ENCODE measurements at regions not wholly inside any gene's neighbourhood (a gene's known extent, or its start where the extent isn't known, plus 50 kb on each side); places are given as distances from the start of the nearest gene placed in this dataset.

- Histone ChIP-seq H3K36me3 (ENCODE audit: control insufficient read depth in 3 of 3, insufficient read depth in 3 of 3, low read length in 3 of 3) (no peaks in the 10 kb centered on the region), H3K9ac (ENCODE audit: low read depth in 1 of 3, low read length in 3 of 3) (no peak overlapping the region), H3K4me1 (ENCODE audit: control insufficient read depth in 3 of 3, insufficient read depth in 3 of 3, low read length in 3 of 3) (no peaks in the 10 kb centered on the region), H3K27me3 (ENCODE audit: control insufficient read depth in 3 of 3, insufficient read depth in 3 of 3, low read length in 3 of 3) (no peaks in the 10 kb centered on the region), H3K9me3 (ENCODE audit: control insufficient read depth in 3 of 3, low read length in 3 of 3) (no peaks in the 10 kb centered on the region), H3K27ac (ENCODE audit: low read depth, low read length) (no peak overlapping the region), H3K4me3 (ENCODE audit: low read length in 3 of 3) (no peak overlapping the region)
These were observed 1267.6 kb upstream of the TMEM132C start for GRCh38 chr12:126999352-126999751.

DNA sequence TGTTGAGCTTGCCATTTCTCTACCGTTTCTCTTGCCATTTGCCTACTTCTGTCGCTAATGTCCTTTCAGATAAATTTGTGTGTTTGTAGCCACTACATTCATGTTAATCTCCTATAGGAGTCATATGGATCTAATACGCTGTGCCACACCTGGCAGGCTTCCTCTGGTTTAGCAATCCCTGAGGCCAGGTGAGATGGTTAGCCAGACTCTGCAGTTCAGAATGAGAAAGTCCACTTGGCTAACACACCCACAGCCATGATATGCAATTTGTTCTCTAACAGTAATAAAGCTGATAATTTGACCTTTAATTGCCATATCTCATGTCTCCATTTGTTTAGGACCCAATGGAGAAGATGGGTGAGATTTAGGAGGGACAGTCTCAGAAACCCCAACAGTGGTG lies 1261.6 kb upstream of the TMEM132C start:
- Histone ChIP-seq H3K27ac (ENCODE audit: low read depth, low read length) (no peak overlapping the region), H3K27me3 (ENCODE audit: control insufficient read depth in 3 of 3, insufficient read depth in 3 of 3, low read length in 3 of 3) (no peaks in the 10 kb centered on the region), H3K4me1 (ENCODE audit: control insufficient read depth in 3 of 3, insufficient read depth in 3 of 3, low read length in 3 of 3) (no peaks in the 10 kb centered on the region), H3K9me3 (ENCODE audit: control insufficient read depth in 3 of 3, low read length in 3 of 3) (no peaks in the 10 kb centered on the region), H3K4me3 (ENCODE audit: low read length in 3 of 3) (no peak overlapping the region), H3K36me3 (ENCODE audit: control insufficient read depth in 3 of 3, insufficient read depth in 3 of 3, low read length in 3 of 3) (no peaks in the 10 kb centered on the region), H3K9ac (ENCODE audit: low read depth in 1 of 3, low read length in 3 of 3) (no peak overlapping the region)

DNA sequence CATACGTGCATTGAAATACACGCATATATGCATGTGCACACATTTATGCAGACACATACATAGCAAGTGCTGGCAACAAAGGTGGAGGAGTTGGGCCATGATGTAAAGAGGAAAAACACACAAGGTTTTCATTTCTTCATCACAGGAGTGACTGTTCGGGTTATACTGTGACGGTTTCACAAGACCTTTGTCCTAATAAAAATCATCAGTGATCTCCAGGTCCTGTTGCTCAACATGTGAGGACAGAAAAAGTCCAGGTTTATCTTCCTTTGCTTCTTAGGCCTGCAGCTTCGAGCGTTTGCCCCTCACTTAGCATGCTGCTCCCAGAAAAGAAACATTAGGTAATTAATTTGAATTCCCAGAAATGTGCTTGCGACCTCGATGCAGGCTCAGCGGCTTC lies 1260.0 kb upstream of the TMEM132C start:
- Histone ChIP-seq H3K4me3 (ENCODE audit: low read length in 3 of 3) (no peak overlapping the region), H3K27ac (ENCODE audit: low read depth, low read length) (no peak overlapping the region), H3K9me3 (ENCODE audit: control insufficient read depth in 3 of 3, low read length in 3 of 3) (no peaks in the 10 kb centered on the region), H3K36me3 (ENCODE audit: control insufficient read depth in 3 of 3, insufficient read depth in 3 of 3, low read length in 3 of 3) (no peaks in the 10 kb centered on the region), H3K9ac (ENCODE audit: low read depth in 1 of 3, low read length in 3 of 3) (no peak overlapping the region), H3K27me3 (ENCODE audit: control insufficient read depth in 3 of 3, insufficient read depth in 3 of 3, low read length in 3 of 3) (no peaks in the 10 kb centered on the region), H3K4me1 (ENCODE audit: control insufficient read depth in 3 of 3, insufficient read depth in 3 of 3, low read length in 3 of 3) (no peaks in the 10 kb centered on the region)

GRCh38 chr12:127008755-127009403 lies 1258.1 kb upstream of the TMEM132C start:
- no peak overlapping the region for H3K4me3 ChIP-seq (ENCODE audit: low read length in 3 of 3)
- no peaks in the 10 kb centered on the region for H3K27me3 ChIP-seq (ENCODE audit: control insufficient read depth in 3 of 3, insufficient read depth in 3 of 3, low read length in 3 of 3)
- H3K9me3 ChIP-seq (ENCODE audit: control insufficient read depth in 3 of 3, low read length in 3 of 3) = no peaks in the 10 kb centered on the region
- no peaks in the 10 kb centered on the region for H3K4me1 ChIP-seq (ENCODE audit: control insufficient read depth in 3 of 3, insufficient read depth in 3 of 3, low read length in 3 of 3)
- no peak overlapping the region for H3K9ac ChIP-seq (ENCODE audit: low read depth in 1 of 3, low read length in 3 of 3)
- H3K36me3 ChIP-seq (ENCODE audit: control insufficient read depth in 3 of 3, insufficient read depth in 3 of 3, low read length in 3 of 3) = no peaks in the 10 kb centered on the region
- no peak overlapping the region for H3K27ac ChIP-seq (ENCODE audit: low read depth, low read length)

- no peaks in the 10 kb centered on the region for H3K36me3 ChIP-seq (ENCODE audit: control insufficient read depth in 3 of 3, insufficient read depth in 3 of 3, low read length in 3 of 3)
- H3K4me3 ChIP-seq (ENCODE audit: low read length in 3 of 3) = no peak overlapping the region
- no peak overlapping the region for H3K27ac ChIP-seq (ENCODE audit: low read depth, low read length)
- no peaks in the 10 kb centered on the region for H3K4me1 ChIP-seq (ENCODE audit: control insufficient read depth in 3 of 3, insufficient read depth in 3 of 3, low read length in 3 of 3)
- H3K27me3 ChIP-seq (ENCODE audit: control insufficient read depth in 3 of 3, insufficient read depth in 3 of 3, low read length in 3 of 3) = no peaks in the 10 kb centered on the region
- H3K9me3 ChIP-seq (ENCODE audit: control insufficient read depth in 3 of 3, low read length in 3 of 3) = no peaks in the 10 kb centered on the region
- H3K9ac ChIP-seq (ENCODE audit: low read depth in 1 of 3, low read length in 3 of 3) = no peak overlapping the region
These were observed 1254.9 kb upstream of the TMEM132C start for GRCh38 chr12:127012109-127012508.

- H3K36me3 ChIP-seq (ENCODE audit: control insufficient read depth in 3 of 3, insufficient read depth in 3 of 3, low read length in 3 of 3) = no peaks in the 10 kb centered on the region
- no peaks in the 10 kb centered on the region for H3K4me1 ChIP-seq (ENCODE audit: control insufficient read depth in 3 of 3, insufficient read depth in 3 of 3, low read length in 3 of 3)
- no peaks in the 10 kb centered on the region for H3K9me3 ChIP-seq (ENCODE audit: control insufficient read depth in 3 of 3, low read length in 3 of 3)
- no peak overlapping the region for H3K4me3 ChIP-seq (ENCODE audit: low read length in 3 of 3)
- H3K9ac ChIP-seq (ENCODE audit: low read depth in 1 of 3, low read length in 3 of 3) = no peak overlapping the region
- H3K27me3 ChIP-seq (ENCODE audit: control insufficient read depth in 3 of 3, insufficient read depth in 3 of 3, low read length in 3 of 3) = no peaks in the 10 kb centered on the region
- no peak overlapping the region for H3K27ac ChIP-seq (ENCODE audit: low read depth, low read length)
These were observed 1253.8 kb upstream of the TMEM132C start for GRCh38 chr12:127013197-127013596.

GRCh38 chr12:127014079-127014478 lies 1252.9 kb upstream of the TMEM132C start:
- H3K27me3 ChIP-seq (ENCODE audit: control insufficient read depth in 3 of 3, insufficient read depth in 3 of 3, low read length in 3 of 3) = no peaks in the 10 kb centered on the region
- no peaks in the 10 kb centered on the region for H3K36me3 ChIP-seq (ENCODE audit: control insufficient read depth in 3 of 3, insufficient read depth in 3 of 3, low read length in 3 of 3)
- no peak overlapping the region for H3K4me3 ChIP-seq (ENCODE audit: low read length in 3 of 3)

GRCh38 chr12:127024791-127025190 lies 1242.2 kb upstream of the TMEM132C start:
- Histone ChIP-seq H3K4me1 (ENCODE audit: control insufficient read depth in 3 of 3, insufficient read depth in 3 of 3, low read length in 3 of 3) (no peaks in the 10 kb centered on the region), H3K27ac (ENCODE audit: low read depth, low read length) (no peak overlapping the region), H3K4me3 (ENCODE audit: low read length in 3 of 3) (no peak overlapping the region), H3K36me3 (ENCODE audit: control insufficient read depth in 3 of 3, insufficient read depth in 3 of 3, low read length in 3 of 3) (no peaks in the 10 kb centered on the region), H3K9ac (ENCODE audit: low read depth in 1 of 3, low read length in 3 of 3) (no peak overlapping the region), H3K27me3 (ENCODE audit: control insufficient read depth in 3 of 3, insufficient read depth in 3 of 3, low read length in 3 of 3) (peaks cover 0 to 2% (median 0%) of the 10 kb centered on the region in 3 donors), H3K9me3 (ENCODE audit: control insufficient read depth in 3 of 3, low read length in 3 of 3) (peaks cover 0 to 2% (median 0%) of the 10 kb centered on the region in 3 donors)

More at GRCh38 chr12:127014079-127014478, 1252.9 kb upstream of the TMEM132C start:
- Histone ChIP-seq H3K27ac (ENCODE audit: low read depth, low read length) (no peak overlapping the region), H3K9ac (ENCODE audit: low read depth in 1 of 3, low read length in 3 of 3) (no peak overlapping the region), H3K4me1 (ENCODE audit: control insufficient read depth in 3 of 3, insufficient read depth in 3 of 3, low read length in 3 of 3) (no peaks in the 10 kb centered on the region), H3K9me3 (ENCODE audit: control insufficient read depth in 3 of 3, low read length in 3 of 3) (no peaks in the 10 kb centered on the region)

DNA sequence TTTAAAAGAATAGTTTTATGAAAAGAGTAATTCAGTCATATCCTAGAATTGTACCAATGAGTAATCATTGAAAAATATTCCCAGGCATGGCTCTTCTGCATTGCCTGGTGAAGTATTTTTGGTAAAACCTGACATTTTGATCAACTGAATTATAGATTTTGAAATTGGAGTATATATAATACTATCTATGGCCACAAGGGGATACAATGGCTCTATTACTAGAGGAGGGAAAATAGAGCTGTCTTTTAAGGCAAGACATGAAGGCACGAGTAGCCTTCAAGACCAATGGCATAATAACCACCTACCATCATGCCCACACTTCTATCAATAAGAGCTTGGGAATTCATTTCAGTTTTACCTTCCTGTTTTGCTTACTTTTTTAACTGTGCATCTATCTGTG lies 1241.4 kb upstream of the TMEM132C start:
- Histone ChIP-seq H3K4me1 (ENCODE audit: control insufficient read depth in 3 of 3, insufficient read depth in 3 of 3, low read length in 3 of 3) (no peaks in the 10 kb centered on the region), H3K27ac (ENCODE audit: low read depth, low read length) (no peak overlapping the region), H3K27me3 (ENCODE audit: control insufficient read depth in 3 of 3, insufficient read depth in 3 of 3, low read length in 3 of 3) (peaks cover 0 to 2% (median 0%) of the 10 kb centered on the region in 3 donors), H3K36me3 (ENCODE audit: control insufficient read depth in 3 of 3, insufficient read depth in 3 of 3, low read length in 3 of 3) (no peaks in the 10 kb centered on the region), H3K4me3 (ENCODE audit: low read length in 3 of 3) (no peak overlapping the region), H3K9ac (ENCODE audit: low read depth in 1 of 3, low read length in 3 of 3) (no peak overlapping the region), H3K9me3 (ENCODE audit: control insufficient read depth in 3 of 3, low read length in 3 of 3) (peaks cover 0 to 2% (median 0%) of the 10 kb centered on the region in 3 donors)

- no peak overlapping the region for H3K9ac ChIP-seq (ENCODE audit: low read depth in 1 of 3, low read length in 3 of 3)
- H3K36me3 ChIP-seq (ENCODE audit: control insufficient read depth in 3 of 3, insufficient read depth in 3 of 3, low read length in 3 of 3) = no peaks in the 10 kb centered on the region
- no peak overlapping the region for H3K27ac ChIP-seq (ENCODE audit: low read depth, low read length)
- H3K27me3 ChIP-seq (ENCODE audit: control insufficient read depth in 3 of 3, insufficient read depth in 3 of 3, low read length in 3 of 3) = no peaks in the 10 kb centered on the region
- H3K4me3 ChIP-seq (ENCODE audit: low read length in 3 of 3) = no peak overlapping the region
- H3K4me1 ChIP-seq (ENCODE audit: control insufficient read depth in 3 of 3, insufficient read depth in 3 of 3, low read length in 3 of 3) = no peaks in the 10 kb centered on the region
- no peaks in the 10 kb centered on the region for H3K9me3 ChIP-seq (ENCODE audit: control insufficient read depth in 3 of 3, low read length in 3 of 3)
These were observed 1231.7 kb upstream of the TMEM132C start for GRCh38 chr12:127035011-127035879.

Data from skeletal muscle tissue (tissue), 3 donors.